OCI-LY7 (cell line): ENCODE measurements at regions not wholly inside any gene's neighbourhood (a gene's known extent, or its start where the extent isn't known, plus 50 kb on each side); places are given as distances from the start of the nearest gene placed in this dataset.
A peak's percentile ranks its signal among the peaks of the same experiment; 100 is the strongest.

Source experiments
- BruUV-seq: library from RNA; stranded (reverse); fragments of 400-500 nt; replicated peaks from 2 replicates; lab custom pipeline; 2021; lab: Mats Ljungman, UMichigan
- CTCF ChIA-PET: fragments of 300-600 bp; sonication (Branson Sonifier 250); formaldehyde crosslinking; loops from one replicate; lab custom pipeline; 2022; ENCODE audit warnings: antibody characterized with exemption; ENCODE audit not compliant: unreplicated experiment; lab: Charles Lee
- POLR2A ChIA-PET: fragments of 300-600 bp; sonication (Branson Sonifier 250); formaldehyde crosslinking; loops from one replicate; lab custom pipeline; 2022; ENCODE audit warnings: antibody characterized with exemption; lab: Charles Lee
- DNase-seq: peaks from one replicate; pipeline ENCODE4 v3.0.0-alpha.2; 2015; ENCODE audit warnings: low spot score
- H2AFZ ChIP-seq: fragments of 200-600 bp; sonication (generic), shearing (Covaris generic); 2 replicates; pipeline ENCODE4 v1.6.1; 2014; ENCODE audit warnings: mild to moderate bottlenecking, antibody characterized with exemption, low read length, moderate library complexity
- H3K27ac ChIP-seq: fragments of 200-600 bp; sonication (generic); 2 replicates; pipeline ENCODE4 v1.5.1; 2014; ENCODE audit warnings: mixed run types, low read depth, mild to moderate bottlenecking, moderate library complexity, low read length, inconsistent platforms; ENCODE audit not compliant: poor library complexity, severe bottlenecking
- H3K36me3 ChIP-seq: fragments of 200-600 bp; sonication (generic); 2 replicates; pipeline ENCODE4 v1.6.1; 2014; ENCODE audit warnings: mild to moderate bottlenecking, antibody characterized with exemption, low read length, moderate library complexity, mixed read lengths; ENCODE audit not compliant: insufficient read depth
- H3K4me1 ChIP-seq: fragments of 200-600 bp; sonication (generic); 2 replicates; pipeline ENCODE4 v1.5.1; 2014; ENCODE audit warnings: mild to moderate bottlenecking, low read length; ENCODE audit not compliant: insufficient read depth, poor library complexity, severe bottlenecking
- H3K4me2 ChIP-seq: fragments of 200-600 bp; sonication (generic); 2 replicates; pipeline ENCODE4 v1.6.1; 2014; ENCODE audit warnings: mild to moderate bottlenecking, low read length
- H3K4me3 ChIP-seq: fragments of 200-600 bp; sonication (generic); 2 replicates; pipeline ENCODE4 v1.5.1; 2014; ENCODE audit warnings: mild to moderate bottlenecking, low read depth, low read length; ENCODE audit not compliant: poor library complexity, severe bottlenecking
- H3K79me2 ChIP-seq: fragments of 200-600 bp; sonication (generic); 2 replicates; pipeline ENCODE4 v1.6.1; 2016; ENCODE audit warnings: low read depth, mild to moderate bottlenecking, low read length, moderate library complexity, mixed read lengths; ENCODE audit not compliant: insufficient read depth
- H3K9me2 ChIP-seq: fragments of 200-600 bp; sonication (generic); 2 replicates; pipeline ENCODE4 v1.6.1; 2016; ENCODE audit warnings: mild to moderate bottlenecking, low read length, mixed read lengths; ENCODE audit not compliant: insufficient read depth
- H3K9me3 ChIP-seq: fragments of 200-600 bp; sonication (generic); 2 replicates; pipeline ENCODE4 v1.6.1; 2014; ENCODE audit warnings: mild to moderate bottlenecking, mixed run types, low read length, mixed read lengths
- H4K20me1 ChIP-seq: fragments of 200-600 bp; sonication (generic); 2 replicates; pipeline ENCODE4 v1.6.1; 2014; ENCODE audit warnings: mild to moderate bottlenecking, antibody characterized with exemption, low read length, moderate library complexity, mixed read lengths; ENCODE audit not compliant: insufficient read depth
- CTCF ChIP-seq: fragments of 200-600 bp; sonication (generic); conservative IDR thresholded peaks from 2 replicates; pipeline ENCODE4 v1.5.1; 2014; ENCODE audit warnings: mild to moderate bottlenecking, antibody characterized with exemption, low read length, moderate library complexity, mixed read lengths
- EZH2phosphoT487 ChIP-seq: fragments of 200-600 bp; sonication (generic); IDR thresholded peaks from 2 replicates; pipeline ENCODE4 v1.6.1; 2018; ENCODE audit warnings: low read depth, borderline replicate concordance, mild to moderate bottlenecking, mixed run types, antibody characterized with exemption, low read length, moderate library complexity, mixed read lengths
- intact Hi-C: fragments of 100-400 bp; cut with micrococcal nuclease; formaldehyde crosslinking; loops from one replicate; pipeline ENCODE4 v1.10.0; 2022; ENCODE audit not compliant: unreplicated experiment

- Histone ChIP-seq H3K36me3 (no peaks in the 10 kb centered on the region), H3K4me2 (peak overlapping the region; percentile 67), H4K20me1 (no peaks in the 10 kb centered on the region), H3K27ac (no peak overlapping the region), H3K4me3 (no peak overlapping the region), H3K79me2 (no peaks in the 10 kb centered on the region), H2AFZ (no peak overlapping the region), H3K9me3 (no peaks in the 10 kb centered on the region), H3K4me1 (peaks cover 22% of the 10 kb centered on the region), H3K9me2 (no peaks in the 10 kb centered on the region)
- intact Hi-C loops, result no loop called here
- no peak for TF ChIP-seq EZH2phosphoT487
- no peak for TF ChIP-seq CTCF
- no peak for DNase-seq
- ChIA-PET CTCF (no interaction called here), POLR2A (interaction anchor here (0.6 to 0.9 kb wide), 4 partner anchors 9 to 1281 kb away, joined by 3 to 4 read pairs (median 4); no protein-coding TSS in a partner anchor)
- BruUV-seq, result no TSS peak
Measured at GRCh38 chr3:187522293-187522692, 147.9 kb downstream of the SST start.

- Histone ChIP-seq H3K4me3 (no peak overlapping the region), H3K9me2 (no peaks in the 10 kb centered on the region), H2AFZ (no peak overlapping the region), H3K4me2 (peak overlapping the region; percentile 67), H3K4me1 (peaks cover 22% of the 10 kb centered on the region), H3K9me3 (no peaks in the 10 kb centered on the region), H4K20me1 (no peaks in the 10 kb centered on the region), H3K27ac (no peak overlapping the region), H3K79me2 (no peaks in the 10 kb centered on the region), H3K36me3 (no peaks in the 10 kb centered on the region)
- ChIA-PET CTCF (no interaction called here), POLR2A (interaction anchor here (0.6 to 0.9 kb wide), 4 partner anchors 8 to 1810 kb away, joined by 3 to 4 read pairs (median 3); no protein-coding TSS in a partner anchor)
- TF ChIP-seq CTCF (no peak), EZH2phosphoT487 (no peak)
- no TSS peak for BruUV-seq
- intact Hi-C loops, result no loop called here
- peak; percentile 55 for DNase-seq
Measured at GRCh38 chr3:187521546-187521945, 148.6 kb downstream of the SST start.

- DNase-seq, result no peak
- Histone ChIP-seq H3K27ac (no peak overlapping the region), H3K9me2 (no peaks in the 10 kb centered on the region), H2AFZ (no peak overlapping the region), H4K20me1 (no peaks in the 10 kb centered on the region), H3K9me3 (no peaks in the 10 kb centered on the region), H3K79me2 (no peaks in the 10 kb centered on the region), H3K36me3 (no peaks in the 10 kb centered on the region), H3K4me3 (no peak overlapping the region), H3K4me2 (no peak overlapping the region), H3K4me1 (peaks cover 22% of the 10 kb centered on the region)
- intact Hi-C loops, result no loop called here
- POLR2A ChIA-PET, result interaction anchor here (0.6 kb wide), 1 partner anchor 225 kb away, joined by 3 read pairs; no protein-coding TSS in a partner anchor
- no peak for TF ChIP-seq CTCF
- no peak for TF ChIP-seq EZH2phosphoT487
- CTCF ChIA-PET, result no interaction called here
- BruUV-seq, result no TSS peak
Measured at GRCh38 chr3:187520027-187520945, 149.9 kb downstream of the SST start.
